Esophagus squamous epithelium (tissue), 5 donors: ENCODE measurements at regions not wholly inside any gene's neighbourhood (a gene's known extent, or its start where the extent isn't known, plus 50 kb on each side); places are given as distances from the start of the nearest gene placed in this dataset.

ENCODE experiments used
- DNase-seq: peaks from one replicate; lab custom pipeline; 2025; lab: John Stamatoyannopoulos, UW
- H3K27ac ChIP-seq, 4 donors: fragments of 200-600 bp; sonication (generic); one replicate each; pipeline ENCODE4 v1.5.1; 2016 to 2019; ENCODE audit warnings: mild to moderate bottlenecking in 1 of 4
- H3K27me3 ChIP-seq, 4 donors: fragments of 200-600 bp; sonication (generic); 1 replicate in 3 of 4; 2 replicates in 1 of 4; pipeline versions ENCODE4 v1.5.1 to v1.6.0; 2017 to 2021; ENCODE audit warnings: antibody characterized with exemption in 1 of 4
- H3K36me3 ChIP-seq, 3 donors: fragments of 200-600 bp; sonication (generic); one replicate each; pipeline ENCODE4 v1.5.1; 2016 to 2019
- H3K4me1 ChIP-seq, 3 donors: fragments of 200-600 bp; sonication (generic); one replicate each; pipeline ENCODE4 v1.5.1; 2017 to 2019
- H3K4me3 ChIP-seq, 4 donors: fragments of 200-600 bp; sonication (generic); 1 replicate in 3 of 4; 2 replicates in 1 of 4; pipeline ENCODE4 v1.5.1; 2016 to 2019; ENCODE audit warnings: mild to moderate bottlenecking in 2 of 4, moderate library complexity in 1 of 4
- H3K9me3 ChIP-seq, 3 donors: fragments of 200-600 bp; sonication (generic); one replicate each; pipeline ENCODE4 v1.5.1; 2016 to 2019
- CTCF ChIP-seq, 6 experiments: fragments of 450-650 bp in 4 of 6; fragments of 200-600 bp in 2 of 6; sonication (generic) in 2 of 6; IDR thresholded peaks; one replicate each; pipeline ENCODE4 v1.5.1; 2016 to 2019; ENCODE audit warnings: antibody characterized with exemption in 6 of 6, mild to moderate bottlenecking in 4 of 6, moderate library complexity in 4 of 6
- POLR2A ChIP-seq, 4 donors: fragments of 450-650 bp; IDR thresholded peaks; one replicate each; pipeline ENCODE4 v1.6.1; 2017; ENCODE audit warnings: antibody characterized with exemption in 4 of 4, mild to moderate bottlenecking in 4 of 4, moderate library complexity in 3 of 4
- WGBS, 2 donors: methylation state at CpG; one replicate each; pipeline ENCODE4 v1.1.5; 2018; 5-methylcytosine and 5-hydroxymethylcytosine counted together
- intact Hi-C: fragments of 100-400 bp; cut with DNase I; formaldehyde crosslinking; loops from one replicate; pipeline ENCODE4 v1.15.0; 2022
- donor health status: DM: yes; HTN: yes; CAD: no.

- H3K4me1 ChIP-seq, result no peaks in the 10 kb centered on the region
- no peaks in the 10 kb centered on the region for H3K9me3 ChIP-seq
- H3K27ac ChIP-seq, result no peak overlapping the region
- no peak overlapping the region for H3K4me3 ChIP-seq
- WGBS, 2 donors, result 73 to 79% methylated on average over 2 of the region's 2 CpGs
- TF ChIP-seq POLR2A (IDR thresholded peaks at IDR 0.05), result no peak
- no peak for TF ChIP-seq CTCF (IDR thresholded peaks at IDR 0.05)
- no peaks in the 10 kb centered on the region for H3K36me3 ChIP-seq
- no peak for DNase-seq
- no peaks in the 10 kb centered on the region for H3K27me3 ChIP-seq
- intact Hi-C loops, result loop anchor here (5.0 kb wide), 1 partner anchor 299 kb away; no protein-coding TSS in a partner anchor
Measured at GRCh38 chr5:97531549-97531948, 348.5 kb upstream of the RIOK2 start.

GRCh38 chr5:97534166-97534565 is 351.1 kb upstream of the RIOK2 start:
- Histone ChIP-seq H3K27me3 (no peaks in the 10 kb centered on the region), H3K4me1 (no peaks in the 10 kb centered on the region), H3K27ac (no peak overlapping the region), H3K9me3 (no peaks in the 10 kb centered on the region), H3K4me3 (no peak overlapping the region), H3K36me3 (no peaks in the 10 kb centered on the region)
- DNase-seq, result no peak
- intact Hi-C loops, result loop anchor here (5.0 kb wide), 1 partner anchor 302 kb away; no protein-coding TSS in a partner anchor
- TF ChIP-seq POLR2A (IDR thresholded peaks at IDR 0.05) (no peak), CTCF (IDR thresholded peaks at IDR 0.05) (peak in 5 of 6 experiments; percentile 22 to 62 (median 34))

- 87 to 92% methylated on average over 1 of the region's 1 CpG for WGBS, 2 donors
- Histone ChIP-seq H3K4me3 (no peak overlapping the region), H3K36me3 (no peaks in the 10 kb centered on the region), H3K27ac (no peak overlapping the region), H3K4me1 (no peaks in the 10 kb centered on the region), H3K9me3 (no peaks in the 10 kb centered on the region), H3K27me3 (no peaks in the 10 kb centered on the region)
- no peak for TF ChIP-seq CTCF (IDR thresholded peaks at IDR 0.05)
- no peak for TF ChIP-seq POLR2A (IDR thresholded peaks at IDR 0.05)
- DNase-seq, result no peak
- intact Hi-C loops, result no loop called here
Measured at GRCh38 chr5:97536683-97537082, 353.6 kb upstream of the RIOK2 start.

- no peak overlapping the region for H3K4me3 ChIP-seq
- no peaks in the 10 kb centered on the region for H3K4me1 ChIP-seq
- no peaks in the 10 kb centered on the region for H3K9me3 ChIP-seq
- 80 to 85% methylated on average over 2 of the region's 2 CpGs for WGBS, 2 donors
- H3K27ac ChIP-seq, result no peak overlapping the region
- intact Hi-C loops, result no loop called here
- H3K36me3 ChIP-seq, result no peaks in the 10 kb centered on the region
- H3K27me3 ChIP-seq, result no peaks in the 10 kb centered on the region
- no peak for DNase-seq
- no peak for TF ChIP-seq POLR2A (IDR thresholded peaks at IDR 0.05)
- TF ChIP-seq CTCF (IDR thresholded peaks at IDR 0.05), result no peak
Measured at GRCh38 chr5:97538912-97539311, 355.9 kb upstream of the RIOK2 start.

- intact Hi-C loops, result no loop called here
- WGBS, 2 donors, result 100% methylated on average over 7 of the region's 20 CpGs; no CpG with 5 or more reads in 1 of the 2 donors
- no peak for TF ChIP-seq POLR2A (IDR thresholded peaks at IDR 0.05)
- no peak for TF ChIP-seq CTCF (IDR thresholded peaks at IDR 0.05)
- no peaks in the 10 kb centered on the region for H3K4me1 ChIP-seq
- no peaks in the 10 kb centered on the region for H3K36me3 ChIP-seq
- no peaks in the 10 kb centered on the region for H3K9me3 ChIP-seq
- DNase-seq, result no peak
- H3K27ac ChIP-seq, result no peak overlapping the region
- H3K27me3 ChIP-seq, result no peaks in the 10 kb centered on the region
- no peak overlapping the region for H3K4me3 ChIP-seq
Measured at GRCh38 chr5:97541864-97542263, 358.8 kb upstream of the RIOK2 start.
